BJ (cell line): ENCODE measurements at regions not wholly inside any gene's neighbourhood (a gene's known extent, or its start where the extent isn't known, plus 50 kb on each side); places are given as distances from the start of the nearest gene placed in this dataset.

ENCODE experiments used
- CTCF ChIA-PET: fragments of 350-600 bp; formaldehyde crosslinking; extraction: SDS; loops from one replicate; lab custom pipeline; 2021; ENCODE audit warnings: antibody characterized with exemption, inconsistent platforms; lab: Yijun Ruan, JAX
- POLR2A ChIA-PET: fragments of 300-600 bp; sonication (Branson Sonifier 250); formaldehyde crosslinking; extraction: SDS; loops from one replicate; lab custom pipeline; 2021; ENCODE audit warnings: antibody characterized with exemption; lab: Charles Lee
- DNase-seq: peaks from one replicate; pipeline ENCODE4 v3.0.0-alpha.2; 2011; ENCODE audit warnings: low read depth
- H3K27me3 ChIP-seq: 2 replicates; pipeline ENCODE4 v1.6.0; 2011; ENCODE audit warnings: low read length; ENCODE audit not compliant: control insufficient read depth, insufficient read depth
- H3K36me3 ChIP-seq: 2 replicates; pipeline ENCODE4 v1.5.1; 2011; ENCODE audit warnings: low read length; ENCODE audit not compliant: control insufficient read depth, insufficient read depth
- H3K4me3 ChIP-seq: 2 replicates; pipeline ENCODE4 v1.5.1; 2011; ENCODE audit warnings: low read depth, mild to moderate bottlenecking, control low read depth, low read length
- CTCF ChIP-seq: IDR thresholded peaks from 2 replicates; pipeline ENCODE4 v1.5.1; 2011; ENCODE audit warnings: low read depth, mild to moderate bottlenecking, control low read depth, inconsistent platforms, low read length, moderate library complexity; ENCODE audit not compliant: insufficient read depth

GRCh38 chr3:158994386-158994785 lies 192.5 kb downstream of the MFSD1 start:
- Histone ChIP-seq H3K27me3 (no peaks in the 10 kb centered on the region), H3K4me3 (no peak overlapping the region), H3K36me3 (no peaks in the 10 kb centered on the region)
- POLR2A ChIA-PET, result no interaction called here
- TF ChIP-seq CTCF, result no peak
- CTCF ChIA-PET, result no interaction called here
- no peak for DNase-seq

GRCh38 chr3:159001711-159002110 lies 199.9 kb downstream of the MFSD1 start:
- Histone ChIP-seq H3K36me3 (no peaks in the 10 kb centered on the region), H3K27me3 (no peaks in the 10 kb centered on the region), H3K4me3 (no peak overlapping the region)
- TF ChIP-seq CTCF, result no peak
- ChIA-PET CTCF (no interaction called here), POLR2A (no interaction called here)
- no peak for DNase-seq

- no peaks in the 10 kb centered on the region for H3K36me3 ChIP-seq
- no peaks in the 10 kb centered on the region for H3K27me3 ChIP-seq
- ChIA-PET CTCF (interaction anchor here (1.0 kb wide), 1 partner anchor 40 kb away, joined by 3 read pairs; no protein-coding TSS in a partner anchor), POLR2A (no interaction called here)
- no peak overlapping the region for H3K4me3 ChIP-seq
- TF ChIP-seq CTCF, result no peak
- no peak for DNase-seq
These were observed 203.3 kb downstream of the MFSD1 start for GRCh38 chr3:159005137-159005536.

GRCh38 chr3:159007331-159007730 lies 205.5 kb downstream of the MFSD1 start:
- no peak for DNase-seq
- ChIA-PET CTCF (no interaction called here), POLR2A (no interaction called here)
- H3K4me3 ChIP-seq, result no peak overlapping the region
- H3K27me3 ChIP-seq, result no peaks in the 10 kb centered on the region
- TF ChIP-seq CTCF, result no peak
- no peaks in the 10 kb centered on the region for H3K36me3 ChIP-seq

- ChIA-PET CTCF (no interaction called here), POLR2A (no interaction called here)
These were observed 206.5 kb downstream of the MFSD1 start for GRCh38 chr3:159008401-159008800.

More at GRCh38 chr3:159008401-159008800, 206.5 kb downstream of the MFSD1 start:
- Histone ChIP-seq H3K4me3 (no peak overlapping the region), H3K36me3 (no peaks in the 10 kb centered on the region), H3K27me3 (no peaks in the 10 kb centered on the region)
- TF ChIP-seq CTCF, result no peak
- DNase-seq, result no peak
